Stimulated activated CD8-positive, alpha-beta memory T cell treated with anti-CD3 and anti-CD28 coated beads, Interleukin-7, amount 100 ng/mL, for 1 hour (primary cell): ENCODE measurements at regions not wholly inside any gene's neighbourhood (a gene's known extent, or its start where the extent isn't known, plus 50 kb on each side); places are given as distances from the start of the nearest gene placed in this dataset.
A peak's percentile ranks its signal among the peaks of the same experiment; 100 is the strongest.

Experiments
- DNase-seq, 2 donors: peaks; one replicate each; pipeline ENCODE4 v3.0.0-alpha.2; 2020; ENCODE audit warnings: low read depth in 2 of 2

- DNase-seq: no peak
Measured at GRCh38 chr19:28884786-28885476, 328.0 kb downstream of the UQCRFS1 start.

GRCh38 chr19:28883241-28883693 is 329.7 kb downstream of the UQCRFS1 start:
- DNase-seq: no peak

GRCh38 chr19:28882818-28883217 is 330.1 kb downstream of the UQCRFS1 start:
- DNase-seq: no peak

- DNase-seq: no peak
Measured at GRCh38 chr19:28881616-28882015, 331.3 kb downstream of the UQCRFS1 start.

DNA sequence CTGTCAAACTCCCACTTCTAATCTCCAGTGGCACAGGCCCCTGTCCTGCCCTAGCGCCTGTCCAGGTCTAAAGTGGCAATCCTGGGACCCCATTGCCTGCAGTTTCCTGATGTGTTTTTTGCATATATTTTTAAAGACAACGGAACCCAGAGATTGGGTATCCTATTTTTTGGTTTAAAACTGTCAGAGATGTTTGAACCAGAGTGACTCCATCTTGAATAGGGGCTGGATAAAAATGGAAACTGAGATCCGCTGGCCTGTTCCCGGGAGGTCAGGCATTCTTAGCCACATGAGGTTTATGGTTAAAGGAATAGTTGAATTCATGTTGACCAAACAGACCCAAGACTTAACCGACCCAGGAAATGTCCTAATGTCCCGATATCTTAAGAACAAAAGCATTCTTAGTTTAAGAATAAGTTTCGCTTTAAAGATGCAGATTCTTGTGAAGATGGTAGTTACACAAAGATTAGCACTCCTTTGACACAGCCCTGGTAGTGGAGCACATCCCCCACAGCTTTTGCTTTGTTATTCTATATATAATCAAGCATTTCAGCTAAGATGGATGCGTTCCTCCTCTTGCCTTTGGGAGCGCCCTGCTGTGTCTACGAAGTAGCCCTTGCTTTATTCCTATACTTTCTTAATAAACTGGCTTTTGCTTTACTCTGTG is 332.1 kb downstream of the UQCRFS1 start:
- no peak for DNase-seq

- peak in 1 of 2 donors; percentile 22 for DNase-seq
Measured at GRCh38 chr19:28878862-28879566, 333.9 kb downstream of the UQCRFS1 start.

DNA sequence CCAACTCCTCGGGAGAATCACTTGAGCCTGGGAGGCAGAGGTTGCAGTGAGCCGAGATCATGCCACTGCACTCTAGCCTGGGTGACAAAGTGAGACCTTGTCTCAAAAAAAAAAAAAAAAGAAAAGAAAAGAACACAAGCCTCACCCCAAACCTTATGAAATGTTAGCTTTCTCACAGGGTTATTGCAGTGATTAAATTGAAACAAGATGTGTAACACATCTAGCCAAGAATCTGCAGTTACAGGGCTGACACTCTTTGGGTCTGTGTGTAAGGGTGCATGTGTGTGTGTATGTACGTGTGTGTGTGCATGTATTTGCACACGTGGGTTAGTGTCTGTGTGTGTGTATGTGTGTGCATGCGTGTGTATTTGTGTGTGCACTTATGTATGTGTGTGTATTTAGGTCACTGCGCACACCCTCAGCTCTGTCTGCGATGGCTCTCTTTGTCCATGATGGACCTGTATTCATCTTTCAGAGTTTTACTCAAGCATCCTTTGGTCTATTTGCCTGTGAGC is 336.3 kb downstream of the UQCRFS1 start:
- DNase-seq: no peak

GRCh38 chr19:28874742-28875141 is 338.2 kb downstream of the UQCRFS1 start:
- no peak for DNase-seq

DNA sequence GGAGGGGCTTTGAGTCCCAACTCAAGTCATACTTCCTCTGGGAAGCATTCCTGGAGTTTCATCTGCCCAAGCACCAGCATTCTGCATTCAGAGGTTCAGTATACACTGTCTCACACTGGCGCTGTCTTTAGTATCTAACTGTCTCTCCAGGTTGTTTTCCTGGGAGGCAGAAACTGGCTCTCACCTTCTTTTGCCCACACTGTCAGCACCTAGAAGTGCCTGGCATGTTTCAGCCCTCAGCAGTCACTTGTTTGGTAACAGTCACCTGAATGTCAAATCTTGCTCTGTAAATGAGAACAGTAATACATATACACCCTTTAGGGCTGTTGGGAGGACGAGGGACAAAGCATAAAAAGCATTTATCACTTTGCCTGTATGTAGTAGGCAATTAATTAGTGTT is 339.6 kb downstream of the UQCRFS1 start:
- no peak for DNase-seq

DNA sequence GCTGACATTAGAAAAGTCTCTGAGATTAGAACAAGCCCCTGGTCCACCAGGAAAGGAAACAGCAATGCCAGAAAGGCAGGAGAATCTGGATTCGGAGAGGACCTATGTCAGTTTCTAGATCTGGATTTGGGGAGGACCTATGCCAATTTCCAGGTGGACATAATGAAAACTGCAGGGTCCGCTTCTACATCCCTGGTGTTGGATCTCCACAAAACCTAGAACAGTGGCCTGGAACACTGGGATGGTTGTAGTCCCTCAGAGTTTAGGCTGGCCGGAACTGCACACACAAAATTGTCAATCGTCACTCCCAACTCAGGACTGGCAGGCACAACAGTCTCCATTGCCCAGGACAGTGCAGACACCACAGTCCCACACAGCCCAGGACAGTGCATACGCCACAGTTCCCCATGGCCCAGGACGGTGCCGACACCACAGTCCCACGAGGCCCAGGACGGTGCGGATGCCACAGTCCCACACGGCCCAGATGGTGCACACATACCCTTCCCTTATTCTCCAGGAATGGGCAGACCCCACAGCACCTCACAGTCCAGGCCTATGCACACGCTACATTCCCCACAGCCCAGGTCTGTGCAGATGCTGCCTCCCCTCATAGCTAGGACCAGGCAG is 341.7 kb downstream of the UQCRFS1 start:
- no peak for DNase-seq

DNA sequence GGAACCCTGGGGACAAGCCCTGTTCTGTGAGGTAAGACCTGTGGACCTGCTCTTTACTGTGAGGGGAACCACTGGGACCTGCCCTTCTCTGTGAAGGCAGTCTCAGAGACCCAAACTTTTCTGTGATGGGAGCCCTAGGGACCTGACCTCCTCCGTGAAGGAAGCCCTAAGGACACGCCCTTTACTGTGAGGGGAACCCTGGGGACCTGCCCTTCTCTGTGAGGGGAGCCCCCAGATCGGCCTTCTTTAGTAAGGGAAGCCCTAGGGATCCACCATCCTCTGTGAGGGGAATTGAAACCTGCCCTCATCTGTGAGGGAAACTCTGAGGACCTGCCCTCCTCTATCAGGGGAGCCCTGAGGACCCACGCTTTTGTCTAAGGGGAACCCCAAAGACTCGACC is 343.5 kb downstream of the UQCRFS1 start:
- no peak for DNase-seq

DNA sequence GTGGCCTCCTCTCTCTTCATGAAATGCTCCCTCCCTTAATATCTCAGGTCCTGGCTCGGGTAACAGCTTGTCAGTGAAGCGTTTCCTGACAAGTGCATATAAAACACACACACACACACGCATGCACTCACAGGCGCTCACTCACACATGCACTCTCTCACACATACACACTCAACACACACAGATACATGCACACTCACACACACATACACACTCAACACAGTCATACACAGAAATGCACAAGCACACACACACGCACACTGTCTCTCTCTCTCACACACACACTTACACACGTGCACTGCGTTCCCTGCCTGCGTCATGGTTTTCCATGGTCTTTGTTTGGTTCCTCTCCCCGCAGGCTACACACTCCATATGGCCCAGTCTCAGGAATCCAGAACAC is 344.1 kb downstream of the UQCRFS1 start:
- no peak for DNase-seq

- no peak for DNase-seq
Measured at GRCh38 chr19:28867978-28868377, 345.0 kb downstream of the UQCRFS1 start.

DNA sequence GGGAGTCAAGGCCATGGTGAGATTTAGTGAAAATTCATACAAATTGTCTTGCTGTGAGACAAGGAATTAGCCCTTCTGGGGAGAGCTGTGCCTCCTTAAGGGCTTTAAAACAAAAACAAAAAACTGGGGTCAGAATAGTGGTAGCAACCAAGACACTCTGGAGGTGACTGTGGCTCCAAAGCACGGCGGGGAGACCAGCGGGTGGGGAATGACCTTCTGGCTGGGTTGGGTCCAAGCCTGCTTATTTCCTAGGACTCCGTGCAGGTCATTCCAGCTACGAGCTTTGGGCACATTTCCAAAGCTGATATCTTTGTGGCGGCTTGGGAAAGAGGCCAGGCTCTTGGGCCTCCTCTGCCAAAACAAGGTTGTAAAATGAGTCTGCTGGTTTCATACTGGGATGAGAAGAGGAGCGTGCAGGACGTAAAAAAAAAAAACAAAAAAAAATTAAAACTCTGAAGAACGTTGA is 348.3 kb downstream of the UQCRFS1 start:
- no peak for DNase-seq

DNA sequence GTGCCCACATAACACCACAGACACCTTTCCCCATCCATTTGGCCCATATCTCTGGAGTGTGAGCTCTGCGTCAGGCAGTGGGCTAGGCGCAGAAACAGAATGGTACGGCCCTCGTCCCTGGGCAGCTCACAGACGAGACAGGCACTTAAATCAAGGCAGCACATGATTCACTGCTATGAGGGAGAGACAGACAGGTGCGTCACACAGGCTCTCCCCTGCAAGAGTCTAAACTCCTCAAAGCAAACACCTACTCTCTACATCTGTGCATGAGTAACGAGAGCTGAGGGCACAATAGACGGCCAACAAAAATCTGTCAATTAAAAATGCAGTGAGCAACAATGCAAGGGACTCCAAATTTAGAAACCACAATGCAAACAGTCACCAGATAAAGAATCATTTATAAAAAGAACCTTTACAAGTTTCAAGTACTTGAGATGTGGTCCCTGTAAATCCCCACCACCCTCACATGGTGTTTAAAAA is 348.9 kb downstream of the UQCRFS1 start:
- DNase-seq: no peak

- DNase-seq: no peak
Measured at GRCh38 chr19:28862238-28862637, 350.7 kb downstream of the UQCRFS1 start.

GRCh38 chr19:28859811-28860210 is 353.1 kb downstream of the UQCRFS1 start:
- DNase-seq: no peak

GRCh38 chr19:28858933-28859332 is 354.0 kb downstream of the UQCRFS1 start:
- DNase-seq: no peak

- no peak for DNase-seq
Measured at GRCh38 chr19:28857967-28858366, 355.0 kb downstream of the UQCRFS1 start.

DNA sequence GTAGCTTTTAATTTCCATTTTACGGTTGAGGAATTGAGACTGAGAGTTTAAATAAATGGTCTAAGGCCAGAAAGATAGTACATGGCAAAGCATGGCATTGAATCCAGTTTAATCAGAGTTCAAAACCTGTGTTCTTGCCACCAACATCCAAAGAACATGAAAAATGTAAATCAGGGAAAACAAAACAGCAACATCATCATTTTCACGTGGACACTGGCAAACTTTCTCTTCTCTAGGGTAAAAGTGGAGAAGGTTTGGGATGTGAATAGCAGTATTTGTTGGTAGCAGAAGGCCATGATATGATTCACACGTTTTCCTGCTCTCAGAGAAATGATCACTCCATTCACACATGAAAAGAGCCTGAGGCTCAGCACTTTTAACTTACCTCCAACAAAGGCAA is 357.7 kb downstream of the UQCRFS1 start:
- no peak for DNase-seq

DNA sequence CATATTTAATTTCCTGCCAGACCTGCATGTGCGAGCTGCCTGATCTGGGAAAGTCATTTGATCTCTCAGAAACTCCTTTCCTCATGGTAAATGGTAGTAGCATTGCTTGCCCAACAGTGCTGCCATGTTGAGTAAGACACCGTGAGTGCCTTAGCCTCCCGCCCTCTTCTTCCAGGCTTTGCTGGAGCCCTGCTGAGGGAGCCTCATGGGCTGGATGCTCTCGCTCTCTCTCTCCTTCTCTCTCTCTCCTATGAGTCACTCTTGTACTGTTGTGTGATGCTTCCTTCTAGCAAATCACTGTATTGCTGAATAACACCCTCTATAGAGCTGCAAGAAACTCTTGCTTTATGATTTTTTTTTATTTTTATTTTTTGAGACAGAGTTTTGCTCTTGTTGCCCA is 365.5 kb downstream of the UQCRFS1 start:
- DNase-seq: no peak
